Transverse colon (tissue), 4 donors: ENCODE measurements at regions not wholly inside any gene's neighbourhood (a gene's known extent, or its start where the extent isn't known, plus 50 kb on each side); places are given as distances from the start of the nearest gene placed in this dataset.

Experiments
- DNase-seq: peaks from one replicate; pipeline ENCODE4 v3.0.0-alpha.2; 2019
- H3K27ac ChIP-seq, 4 donors: fragments of 200-600 bp; sonication (generic); 2 replicates each; pipeline ENCODE4 v1.5.1; 2016 to 2018; ENCODE audit warnings: inconsistent platforms in 4 of 4
- H3K27me3 ChIP-seq: fragments of 200-600 bp; sonication (generic); 2 replicates; pipeline ENCODE4 v1.5.1; 2017; ENCODE audit warnings: inconsistent platforms
- H3K36me3 ChIP-seq, 4 donors: fragments of 200-600 bp; sonication (generic); 2 replicates each; pipeline ENCODE4 v1.5.1; 2017 to 2019; ENCODE audit warnings: inconsistent platforms in 4 of 4
- H3K4me1 ChIP-seq, 4 donors: fragments of 200-600 bp; sonication (generic); 2 replicates each; pipeline ENCODE4 v1.5.1; 2017 to 2020; ENCODE audit warnings: inconsistent platforms in 4 of 4
- H3K4me3 ChIP-seq, 4 donors: fragments of 200-600 bp; sonication (generic); 1 replicate in 1 of 4; 2 replicates in 3 of 4; pipeline versions ENCODE4 v1.5.1 to v1.6.1; 2017 to 2019; ENCODE audit warnings: inconsistent platforms in 4 of 4
- H3K9me3 ChIP-seq, 2 donors: fragments of 200-600 bp; sonication (generic); 2 replicates each; pipeline ENCODE4 v1.5.1; 2017 to 2019; ENCODE audit warnings: inconsistent platforms in 2 of 2
- CTCF ChIP-seq, 5 experiments: fragments of 200-600 bp in 3 of 5; fragments of 450-650 bp in 2 of 5; sonication (generic) in 3 of 5; IDR thresholded peaks; 1 replicate in 2 of 5; 2 replicates in 3 of 5; pipeline ENCODE4 v1.5.1; 2016 to 2017; ENCODE audit warnings: antibody characterized with exemption in 5 of 5, inconsistent platforms in 3 of 5, mild to moderate bottlenecking in 2 of 5, moderate library complexity in 1 of 5
- EP300 ChIP-seq: sonication (generic); formaldehyde crosslinking; IDR thresholded peaks from one replicate; pipeline ENCODE4 v1.6.1; 2017; ENCODE audit warnings: antibody characterized with exemption, low read depth
- POLR2A ChIP-seq: fragments of 450-650 bp; IDR thresholded peaks from one replicate; pipeline ENCODE4 v1.6.1; 2016; ENCODE audit warnings: antibody characterized with exemption, mild to moderate bottlenecking, moderate library complexity
- POLR2AphosphoS5 ChIP-seq, 3 donors: sonication (generic); formaldehyde crosslinking; IDR thresholded peaks; one replicate each; pipeline ENCODE4 v1.6.1; 2016; ENCODE audit warnings: antibody characterized with exemption in 3 of 3
- WGBS, 2 donors: methylation state at CpG; one replicate each; pipeline ENCODE4 v1.1.5; 2018; ENCODE audit warnings: low coverage in 1 of 2; 5-methylcytosine and 5-hydroxymethylcytosine counted together
- in situ Hi-C, 4 donors: fragments of 200-750 bp; cut with MboI; loops; one replicate each; pipeline versions ENCODE4 v1.15.0 to v1.15.1; 2017; ENCODE audit warnings: low sequenced_read_pairs in 3 of 4, low pct_ligation_motif_present in 1 of 4, low pct_unique_long_range_greater_than_20kb in 1 of 4
- intact Hi-C: fragments of 100-400 bp; cut with DNase I; formaldehyde crosslinking; loops from one replicate; pipeline ENCODE4 v1.15.1; 2023; ENCODE audit warnings: low total_unique reads

DNA sequence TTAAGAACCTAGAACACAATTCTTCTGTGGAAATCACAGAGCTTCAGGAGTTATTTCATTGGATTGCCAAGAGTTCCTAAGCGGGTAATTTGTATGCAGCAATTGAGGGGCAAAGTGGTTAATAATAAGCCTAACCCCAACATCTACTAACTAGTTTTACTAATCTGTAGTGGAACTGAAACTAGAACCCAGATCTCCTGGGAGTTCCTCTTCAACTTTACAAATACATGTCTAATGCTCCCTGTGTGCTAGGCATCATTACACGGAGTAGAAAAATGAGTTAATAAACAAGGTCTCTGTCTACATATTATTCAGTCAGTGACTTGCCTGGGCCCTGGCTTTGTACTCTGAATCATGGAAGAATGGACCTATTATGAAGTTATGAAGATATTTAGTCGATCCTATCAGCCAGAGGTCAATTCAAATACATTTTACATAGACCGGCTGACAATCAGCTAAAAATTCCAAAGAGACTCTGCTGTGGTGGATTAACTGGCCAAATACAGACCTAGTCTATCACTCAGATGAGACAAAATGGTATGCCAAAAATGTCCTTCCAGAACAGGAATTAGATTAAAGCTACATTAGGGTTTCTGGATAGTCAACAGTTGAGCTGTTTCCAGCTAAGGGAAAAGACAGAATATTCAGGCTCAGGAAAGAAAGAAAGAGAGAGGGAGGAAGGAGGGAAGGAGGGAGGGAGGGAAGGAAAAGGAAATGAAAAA, 326.0 kb downstream of the FBXW7 start:
- Histone ChIP-seq H3K27ac (no peak overlapping the region), H3K4me3 (no peak overlapping the region), H3K9me3 (no peaks in the 10 kb centered on the region), H3K36me3 (no peaks in the 10 kb centered on the region), H3K27me3 (peaks cover 6% of the 10 kb centered on the region), H3K4me1 (no peaks in the 10 kb centered on the region)
- 72 to 81% methylated on average over 3 to 4 of the region's 4 CpGs for WGBS, 2 donors
- no peak for DNase-seq
- intact Hi-C loops (no loop called here), in situ Hi-C loops (no loop called here)
- TF ChIP-seq CTCF (IDR thresholded peaks at IDR 0.05) (no peak), POLR2A (no peak)

DNA sequence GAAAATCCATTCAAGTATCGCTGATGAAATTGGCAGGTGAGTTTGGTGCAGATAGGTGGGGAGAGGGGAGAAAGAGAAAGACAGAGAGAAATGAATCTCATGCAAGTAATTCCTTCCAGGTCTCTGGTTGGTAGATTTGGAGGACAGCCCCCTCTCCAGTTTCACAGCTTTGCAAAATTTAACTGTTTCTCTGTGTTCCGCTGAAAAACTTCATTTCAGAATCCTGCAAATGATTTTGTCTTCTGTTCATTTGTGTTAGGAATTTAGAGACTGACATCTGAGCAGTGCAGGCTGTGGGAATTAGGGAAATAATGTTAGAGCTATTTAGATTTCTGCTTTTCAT, 328.5 kb downstream of the FBXW7 start:
- Histone ChIP-seq H3K27ac (no peak overlapping the region), H3K4me1 (no peaks in the 10 kb centered on the region), H3K9me3 (no peaks in the 10 kb centered on the region), H3K4me3 (no peak overlapping the region), H3K27me3 (peaks cover 6% of the 10 kb centered on the region), H3K36me3 (no peaks in the 10 kb centered on the region)
- intact Hi-C loops: no loop called here
- 78 to 80% methylated on average over 2 of the region's 2 CpGs for WGBS, 2 donors
- no peak for DNase-seq
- in situ Hi-C loops: no loop called here
- TF ChIP-seq CTCF (IDR thresholded peaks at IDR 0.05) (no peak), POLR2AphosphoS5 (IDR thresholded peaks at IDR 0.05) (no peak), POLR2A (no peak), EP300 (no peak)

DNA sequence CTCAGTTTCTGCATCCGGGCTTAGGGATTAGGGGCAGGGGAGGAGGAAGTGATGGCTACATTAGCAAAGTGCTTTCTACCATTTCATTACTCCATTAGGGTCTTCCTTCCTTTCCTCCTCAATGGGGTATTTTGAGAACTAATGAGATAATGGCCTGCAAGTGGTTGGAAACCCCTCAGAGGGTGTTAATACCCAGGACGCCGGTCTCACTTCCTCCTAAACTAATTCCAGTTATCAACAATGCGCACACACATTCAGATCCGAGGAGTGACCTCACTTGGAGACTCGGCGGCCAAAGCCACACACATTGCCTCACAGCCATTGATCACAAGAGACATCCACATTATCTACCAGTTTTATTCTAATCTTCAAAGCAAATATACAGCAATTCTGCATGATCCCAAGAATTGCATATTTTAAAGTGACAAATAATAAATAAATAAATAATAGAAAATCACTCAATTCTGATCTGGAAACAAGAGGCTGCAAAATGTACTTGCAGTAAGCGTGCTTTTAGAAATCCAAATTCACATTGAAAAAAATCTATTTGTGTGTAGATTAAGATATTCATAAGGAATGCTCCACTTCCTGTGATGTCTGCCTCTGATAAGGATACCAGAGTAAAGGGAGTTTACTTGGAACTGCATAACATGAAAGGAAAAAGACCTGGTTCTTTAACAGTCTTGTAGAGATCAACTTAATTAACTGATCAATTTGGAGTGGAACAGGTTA, 329.1 kb downstream of the FBXW7 start:
- in situ Hi-C loops (no loop called here), intact Hi-C loops (no loop called here)
- WGBS, 2 donors: 71 to 72% methylated on average over 6 to 8 of the region's 8 CpGs
- peaks cover 6% of the 10 kb centered on the region for H3K27me3 ChIP-seq
- no peak overlapping the region for H3K27ac ChIP-seq
- no peak overlapping the region for H3K4me3 ChIP-seq
- H3K36me3 ChIP-seq: no peaks in the 10 kb centered on the region
- H3K9me3 ChIP-seq: no peaks in the 10 kb centered on the region
- H3K4me1 ChIP-seq: no peaks in the 10 kb centered on the region
- no peak for TF ChIP-seq POLR2A
- no peak for TF ChIP-seq CTCF (IDR thresholded peaks at IDR 0.05)
- no peak for TF ChIP-seq POLR2AphosphoS5 (IDR thresholded peaks at IDR 0.05)
- no peak for TF ChIP-seq EP300
- no peak for DNase-seq

- TF ChIP-seq EP300: no peak
- Histone ChIP-seq H3K4me3 (no peak overlapping the region), H3K4me1 (no peaks in the 10 kb centered on the region), H3K27me3 (peaks cover 6% of the 10 kb centered on the region), H3K36me3 (no peaks in the 10 kb centered on the region), H3K27ac (no peak overlapping the region), H3K9me3 (no peaks in the 10 kb centered on the region)
- in situ Hi-C loops: no loop called here
- no peak for DNase-seq
- 55 to 59% methylated on average over 5 of the region's 5 CpGs for WGBS, 2 donors
- intact Hi-C loops: no loop called here
Observed at GRCh38 chr4:152206185-152206584, 329.7 kb downstream of the FBXW7 start.

DNA sequence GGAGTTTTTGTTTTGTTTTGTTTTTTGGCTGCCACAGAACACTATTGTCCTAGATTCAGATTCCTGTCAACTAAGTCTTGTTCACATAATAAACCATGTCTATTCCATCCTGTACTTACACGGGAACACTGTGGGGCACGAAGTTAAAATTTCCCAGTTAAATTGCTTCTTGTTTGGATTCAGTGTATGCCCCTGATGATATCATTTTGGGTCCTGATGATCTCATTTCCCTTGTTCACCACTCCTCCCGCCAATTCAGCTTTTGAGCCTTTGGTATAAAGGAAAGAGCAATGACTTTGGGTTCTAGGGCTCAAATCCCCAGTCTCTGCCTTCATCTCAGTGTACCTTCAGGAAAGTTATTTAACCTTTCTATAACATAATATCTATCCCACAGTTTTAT, 333.5 kb downstream of the FBXW7 start:
- TF ChIP-seq POLR2A (no peak), POLR2AphosphoS5 (IDR thresholded peaks at IDR 0.05) (no peak), EP300 (no peak), CTCF (IDR thresholded peaks at IDR 0.05) (no peak)
- H3K36me3 ChIP-seq: no peaks in the 10 kb centered on the region
- no peak for DNase-seq
- H3K9me3 ChIP-seq: no peaks in the 10 kb centered on the region
- intact Hi-C loops: no loop called here
- no peak overlapping the region for H3K27ac ChIP-seq
- H3K27me3 ChIP-seq: no peaks in the 10 kb centered on the region
- no peaks in the 10 kb centered on the region for H3K4me1 ChIP-seq
- WGBS, 2 donors: 82 to 94% methylated on average over 2 to 3 of the region's 3 CpGs
- in situ Hi-C loops: no loop called here
- H3K4me3 ChIP-seq: no peak overlapping the region
